HEK293 (cell line): ENCODE measurements at regions not wholly inside any gene's neighbourhood (a gene's known extent, or its start where the extent isn't known, plus 50 kb on each side); places are given as distances from the start of the nearest gene placed in this dataset.

Experiments used
- CTCF ChIA-PET: fragments of 350-600 bp; formaldehyde crosslinking; extraction: SDS; loops from one replicate; lab custom pipeline; 2021; ENCODE audit warnings: antibody characterized with exemption; lab: Yijun Ruan, JAX
- POLR2A ChIA-PET: fragments of 300-600 bp; formaldehyde crosslinking; extraction: SDS; loops from one replicate; lab custom pipeline; 2020; ENCODE audit warnings: antibody characterized with exemption, inconsistent platforms; lab: Yijun Ruan, JAX
- H3K27ac ChIP-seq: fragments of 200-500 bp; sonication (Bioruptor generic); 2 replicates; pipeline ENCODE4 v1.5.1; 2014; ENCODE audit warnings: low read depth, low read length, control low read depth, inconsistent platforms; ENCODE audit errors: extremely low read depth
- H3K36me3 ChIP-seq, 2 experiments: fragments of 200-500 bp in 1 of 2; sonication (Bioruptor generic) in 1 of 2; 1 replicate in 1 of 2; 2 replicates in 1 of 2; pipeline ENCODE4 v1.5.1; 2014 to 2017; ENCODE audit warnings: inconsistent platforms in 2 of 2, low read length in 2 of 2; ENCODE audit not compliant: control insufficient read depth in 2 of 2, insufficient read depth in 1 of 2
- H3K4me1 ChIP-seq: fragments of 200-500 bp; sonication (Bioruptor generic); 2 replicates; pipeline ENCODE4 v1.5.1; 2014; ENCODE audit warnings: mild to moderate bottlenecking, low read length, inconsistent platforms; ENCODE audit not compliant: control insufficient read depth, insufficient read depth
- H3K4me3 ChIP-seq: 2 replicates; pipeline ENCODE4 v1.5.1; 2011; ENCODE audit warnings: low read depth, mild to moderate bottlenecking, control low read depth, low read length, moderate library complexity
- H3K9me3 ChIP-seq: fragments of 200-500 bp; sonication (Bioruptor generic); 2 replicates; pipeline ENCODE4 v1.5.1; 2014; ENCODE audit warnings: low read depth, low read length, inconsistent platforms; ENCODE audit not compliant: control insufficient read depth, insufficient read depth
- EGR2 ChIP-seq: fragments of 450-650 bp; formaldehyde crosslinking; IDR thresholded peaks from 2 replicates; pipeline ENCODE4 v1.5.1; 2016; ENCODE audit warnings: low read depth, missing biosample characterization, missing genetic modification characterization
- FEZF1 ChIP-seq: fragments of 450-650 bp; formaldehyde crosslinking; IDR thresholded peaks from 2 replicates; pipeline ENCODE4 v1.5.1; 2016; ENCODE audit warnings: missing biosample characterization, missing genetic modification characterization
- KLF7 ChIP-seq: fragments of 450-650 bp; formaldehyde crosslinking; IDR thresholded peaks from 2 replicates; pipeline ENCODE4 v1.5.1; 2016; ENCODE audit warnings: missing biosample characterization, missing genetic modification characterization, borderline replicate concordance
- MEIS1 ChIP-seq: sonication (generic); formaldehyde crosslinking; IDR thresholded peaks from 2 replicates; pipeline ENCODE4 v1.8.1; 2022; ENCODE audit warnings: missing genetic modification reagents, mild to moderate bottlenecking, borderline replicate concordance
- OVOL3 ChIP-seq: fragments of 450-650 bp; formaldehyde crosslinking; IDR thresholded peaks from 2 replicates; pipeline ENCODE4 v1.5.1; 2016; ENCODE audit warnings: missing biosample characterization, missing genetic modification characterization
- SALL2 ChIP-seq: fragments of 450-650 bp; formaldehyde crosslinking; IDR thresholded peaks from 2 replicates; pipeline ENCODE4 v1.5.0; 2017; ENCODE audit warnings: missing biosample characterization, mild to moderate bottlenecking, missing genetic modification characterization, borderline replicate concordance
- ZFP69B ChIP-seq: fragments of 450-650 bp; formaldehyde crosslinking; IDR thresholded peaks from 2 replicates; pipeline ENCODE4 v1.5.1; 2016; ENCODE audit warnings: missing biosample characterization, missing genetic modification characterization
- ZNF184 ChIP-seq: fragments of 450-650 bp; IDR thresholded peaks from 2 replicates; pipeline ENCODE4 v1.5.1; 2018; ENCODE audit warnings: missing biosample characterization, mild to moderate bottlenecking, missing genetic modification characterization
- ZNF239 ChIP-seq: fragments of 450-650 bp; formaldehyde crosslinking; IDR thresholded peaks from 2 replicates; pipeline ENCODE4 v1.5.1; 2016; ENCODE audit warnings: missing biosample characterization, missing genetic modification characterization
- ZNF24 ChIP-seq: fragments of 450-650 bp; formaldehyde crosslinking; IDR thresholded peaks from 2 replicates; pipeline ENCODE4 v1.5.1; 2016; ENCODE audit warnings: missing biosample characterization, missing genetic modification characterization
- ZNF292 ChIP-seq: fragments of 450-650 bp; formaldehyde crosslinking; IDR thresholded peaks from 2 replicates; pipeline ENCODE4 v1.5.1; 2016; ENCODE audit warnings: low read depth, missing biosample characterization, missing genetic modification characterization, borderline replicate concordance
- ZNF324 ChIP-seq: fragments of 450-650 bp; formaldehyde crosslinking; IDR thresholded peaks from 2 replicates; pipeline ENCODE4 v1.5.1; 2016; ENCODE audit warnings: missing biosample characterization, missing genetic modification characterization
- ZNF37A ChIP-seq: fragments of 450-650 bp; IDR thresholded peaks from 2 replicates; pipeline ENCODE4 v1.5.1; 2018; ENCODE audit warnings: missing biosample characterization, missing genetic modification characterization
- ZNF501 ChIP-seq: fragments of 450-650 bp; formaldehyde crosslinking; IDR thresholded peaks from 2 replicates; pipeline ENCODE4 v1.5.1; 2016; ENCODE audit warnings: missing biosample characterization, missing genetic modification characterization
- ZNF548 ChIP-seq: fragments of 450-650 bp; formaldehyde crosslinking; IDR thresholded peaks from 2 replicates; pipeline ENCODE4 v1.5.1; 2016; ENCODE audit warnings: missing biosample characterization, missing genetic modification characterization
- ZNF549 ChIP-seq: fragments of 450-650 bp; IDR thresholded peaks from 2 replicates; pipeline ENCODE4 v1.5.1; 2018; ENCODE audit warnings: missing biosample characterization, missing genetic modification characterization, mild to moderate bottlenecking, inconsistent platforms, moderate library complexity
- ZNF624 ChIP-seq: fragments of 450-650 bp; formaldehyde crosslinking; IDR thresholded peaks from 2 replicates; pipeline ENCODE4 v1.5.1; 2017; ENCODE audit warnings: missing biosample characterization, missing genetic modification characterization
- ZNF626 ChIP-seq: fragments of 450-650 bp; sonication (Bioruptor Pico); formaldehyde crosslinking; IDR thresholded peaks from 2 replicates; pipeline ENCODE4 v1.5.1; 2018; ENCODE audit warnings: missing biosample characterization, missing genetic modification characterization, inconsistent platforms
- ZNF660 ChIP-seq: fragments of 450-650 bp; IDR thresholded peaks from 2 replicates; pipeline ENCODE4 v1.5.1; 2018; ENCODE audit warnings: missing biosample characterization, mild to moderate bottlenecking, missing genetic modification characterization
- ZNF777 ChIP-seq: fragments of 450-650 bp; formaldehyde crosslinking; IDR thresholded peaks from 2 replicates; pipeline ENCODE4 v1.5.1; 2017; ENCODE audit warnings: missing biosample characterization, missing genetic modification characterization, borderline replicate concordance
- ZNF785 ChIP-seq: fragments of 450-650 bp; formaldehyde crosslinking; IDR thresholded peaks from 2 replicates; pipeline ENCODE4 v1.5.1; 2016; ENCODE audit warnings: missing biosample characterization, missing genetic modification characterization
- ZNF843 ChIP-seq: fragments of 450-650 bp; formaldehyde crosslinking; IDR thresholded peaks from 2 replicates; pipeline ENCODE4 v1.5.1; 2016; ENCODE audit warnings: missing biosample characterization, missing genetic modification characterization
- TF ChIP-seq, protein P1 (sequence below): fragments of 450-650 bp; formaldehyde crosslinking; IDR thresholded peaks from 2 replicates; pipeline ENCODE4 v1.5.1; 2016; ENCODE audit warnings: missing biosample characterization, missing genetic modification characterization
- TF ChIP-seq, protein P2 (sequence below): fragments of 450-650 bp; formaldehyde crosslinking; IDR thresholded peaks from 2 replicates; pipeline ENCODE4 v1.5.1; 2016; ENCODE audit warnings: missing biosample characterization, missing genetic modification characterization
- TF ChIP-seq, protein P3 (sequence below): fragments of 450-650 bp; IDR thresholded peaks from 2 replicates; pipeline ENCODE4 v1.5.1; 2018; ENCODE audit warnings: missing biosample characterization, missing genetic modification characterization
- TF ChIP-seq, protein P4 (sequence below): fragments of 450-650 bp; formaldehyde crosslinking; IDR thresholded peaks from 2 replicates; pipeline ENCODE4 v1.5.1; 2017; ENCODE audit warnings: missing biosample characterization, missing genetic modification characterization
- TF ChIP-seq, protein P5 (sequence below): fragments of 450-650 bp; formaldehyde crosslinking; IDR thresholded peaks from 2 replicates; pipeline ENCODE4 v1.5.1; 2017; ENCODE audit warnings: missing biosample characterization, mild to moderate bottlenecking, missing genetic modification characterization, moderate library complexity

DNA sequence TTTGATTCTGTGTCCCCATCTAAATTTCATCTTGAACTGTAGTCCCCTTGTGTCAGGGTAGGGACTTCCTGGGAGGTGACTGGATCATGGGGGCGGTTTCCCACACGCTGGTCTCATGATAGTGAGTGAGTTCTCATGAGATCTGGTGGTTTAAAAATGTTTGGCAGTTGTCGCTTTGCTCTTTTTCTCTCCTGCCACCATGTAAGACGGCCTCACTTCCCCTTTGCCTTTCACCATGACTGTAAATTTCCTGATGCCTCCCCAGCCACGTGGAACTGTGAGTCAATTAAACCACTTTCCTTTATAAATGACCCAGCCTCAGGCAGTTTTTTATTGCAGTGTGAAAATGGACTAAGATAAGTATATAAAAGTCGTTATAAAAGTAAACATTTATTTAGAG lies 80.5 kb upstream of the SGK1 start:
- 0 out of 2 replicates have a peak, but pooled peaks have one; percentile 11 for TF ChIP-seq FEZF1 (tag by site-specific recombination)
- TF ChIP-seq EGR2: peak; percentile 38; the same call in 1 of the 2 replicates
- no peak for TF ChIP-seq SALL2
- Histone ChIP-seq H3K27ac (no peak overlapping the region), H3K4me1 (no peaks in the 10 kb centered on the region), H3K4me3 (no peak overlapping the region), H3K9me3 (no peaks in the 10 kb centered on the region), H3K36me3 (no peaks in the 10 kb centered on the region)
- ChIA-PET CTCF (no interaction called here), POLR2A (no interaction called here)

DNA sequence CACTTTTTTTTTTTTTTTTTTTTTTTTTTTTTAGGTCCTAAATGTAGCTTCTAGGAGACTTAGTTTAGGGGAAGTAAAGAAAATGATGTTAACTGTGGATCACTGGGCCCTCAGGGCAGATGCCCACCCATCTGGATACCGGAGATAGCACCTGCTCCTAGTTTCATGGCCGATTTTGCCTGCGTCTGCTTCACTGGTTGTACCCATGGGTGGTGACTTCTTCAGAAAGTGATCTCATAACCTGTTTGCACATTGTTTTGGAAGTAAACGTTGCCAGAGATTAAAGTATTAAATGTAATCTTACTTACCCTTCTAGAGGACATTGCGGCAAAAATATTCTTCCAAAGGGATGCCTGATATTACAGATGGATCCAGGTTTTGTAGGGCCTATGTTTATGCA lies 79.8 kb upstream of the SGK1 start:
- Histone ChIP-seq H3K4me3 (no peak overlapping the region), H3K36me3 (no peaks in the 10 kb centered on the region), H3K27ac (no peak overlapping the region), H3K9me3 (no peaks in the 10 kb centered on the region), H3K4me1 (no peaks in the 10 kb centered on the region)
- ChIA-PET POLR2A (no interaction called here), CTCF (interaction anchor here (1.3 kb wide), 1 partner anchor 219 kb away, joined by 6 read pairs; no protein-coding TSS in a partner anchor)
- TF ChIP-seq OVOL3 (tag by site-specific recombination) (no peak), ZNF843 (no peak), ZFP69B (no peak), ZNF24 (tag by site-specific recombination) (no peak), ZNF548 (no peak), MEIS1 (CRISPR knock-in tag) (no peak), KLF7 (tag by site-specific recombination) (no peak), ZNF624 (no peak), ZNF324 (no peak), ZNF785 (no peak), ZNF501 (tag by site-specific recombination) (no peak), ZNF777 (tag by site-specific recombination) (no peak)
- TF ChIP-seq, protein P1, sequence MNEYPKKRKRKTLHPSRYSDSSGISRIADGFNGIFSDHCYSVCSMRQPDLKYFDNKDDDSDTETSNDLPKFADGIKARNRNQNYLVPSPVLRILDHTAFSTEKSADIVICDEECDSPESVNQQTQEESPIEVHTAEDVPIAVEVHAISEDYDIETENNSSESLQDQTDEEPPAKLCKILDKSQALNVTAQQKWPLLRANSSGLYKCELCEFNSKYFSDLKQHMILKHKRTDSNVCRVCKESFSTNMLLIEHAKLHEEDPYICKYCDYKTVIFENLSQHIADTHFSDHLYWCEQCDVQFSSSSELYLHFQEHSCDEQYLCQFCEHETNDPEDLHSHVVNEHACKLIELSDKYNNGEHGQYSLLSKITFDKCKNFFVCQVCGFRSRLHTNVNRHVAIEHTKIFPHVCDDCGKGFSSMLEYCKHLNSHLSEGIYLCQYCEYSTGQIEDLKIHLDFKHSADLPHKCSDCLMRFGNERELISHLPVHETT: no peak
- TF ChIP-seq, protein P2, sequence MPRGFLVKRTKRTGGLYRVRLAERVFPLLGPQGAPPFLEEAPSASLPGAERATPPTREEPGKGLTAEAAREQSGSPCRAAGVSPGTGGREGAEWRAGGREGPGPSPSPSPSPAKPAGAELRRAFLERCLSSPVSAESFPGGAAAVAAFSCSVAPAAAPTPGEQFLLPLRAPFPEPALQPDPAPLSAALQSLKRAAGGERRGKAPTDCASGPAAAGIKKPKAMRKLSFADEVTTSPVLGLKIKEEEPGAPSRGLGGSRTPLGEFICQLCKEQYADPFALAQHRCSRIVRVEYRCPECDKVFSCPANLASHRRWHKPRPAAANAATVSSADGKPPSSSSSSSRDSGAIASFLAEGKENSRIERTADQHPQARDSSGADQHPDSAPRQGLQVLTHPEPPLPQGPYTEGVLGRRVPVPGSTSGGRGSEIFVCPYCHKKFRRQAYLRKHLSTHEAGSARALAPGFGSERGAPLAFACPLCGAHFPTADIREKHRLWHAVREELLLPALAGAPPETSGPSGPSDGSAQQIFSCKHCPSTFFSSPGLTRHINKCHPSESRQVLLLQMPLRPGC (tag by site-specific recombination): no peak
- TF ChIP-seq, protein P3, sequence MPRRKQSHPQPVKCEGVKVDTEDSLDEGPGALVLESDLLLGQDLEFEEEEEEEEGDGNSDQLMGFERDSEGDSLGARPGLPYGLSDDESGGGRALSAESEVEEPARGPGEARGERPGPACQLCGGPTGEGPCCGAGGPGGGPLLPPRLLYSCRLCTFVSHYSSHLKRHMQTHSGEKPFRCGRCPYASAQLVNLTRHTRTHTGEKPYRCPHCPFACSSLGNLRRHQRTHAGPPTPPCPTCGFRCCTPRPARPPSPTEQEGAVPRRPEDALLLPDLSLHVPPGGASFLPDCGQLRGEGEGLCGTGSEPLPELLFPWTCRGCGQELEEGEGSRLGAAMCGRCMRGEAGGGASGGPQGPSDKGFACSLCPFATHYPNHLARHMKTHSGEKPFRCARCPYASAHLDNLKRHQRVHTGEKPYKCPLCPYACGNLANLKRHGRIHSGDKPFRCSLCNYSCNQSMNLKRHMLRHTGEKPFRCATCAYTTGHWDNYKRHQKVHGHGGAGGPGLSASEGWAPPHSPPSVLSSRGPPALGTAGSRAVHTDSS (tag by site-specific recombination): no peak

DNA sequence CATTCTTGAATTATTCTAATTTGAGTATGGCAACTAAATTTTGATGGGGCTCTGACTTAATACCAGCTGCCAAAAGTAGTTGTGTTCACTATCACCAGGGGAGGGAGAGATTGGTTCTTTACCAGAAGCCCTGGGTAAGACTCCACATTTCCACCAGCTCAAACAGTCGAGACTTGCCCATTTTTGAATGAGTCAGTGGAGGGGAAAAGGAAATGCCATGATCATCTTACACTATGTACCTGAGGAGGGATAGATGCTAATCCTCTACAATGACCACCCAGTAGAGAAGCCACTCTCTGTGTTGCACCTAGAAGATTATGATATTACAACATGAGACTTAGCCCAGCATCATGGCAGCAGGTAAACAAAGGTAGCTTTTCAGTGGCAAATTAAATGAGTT lies 77.0 kb upstream of the SGK1 start:
- Histone ChIP-seq H3K4me3 (no peak overlapping the region), H3K27ac (no peak overlapping the region), H3K9me3 (no peaks in the 10 kb centered on the region), H3K4me1 (no peaks in the 10 kb centered on the region), H3K36me3 (no peaks in the 10 kb centered on the region)
- TF ChIP-seq, protein P4, sequence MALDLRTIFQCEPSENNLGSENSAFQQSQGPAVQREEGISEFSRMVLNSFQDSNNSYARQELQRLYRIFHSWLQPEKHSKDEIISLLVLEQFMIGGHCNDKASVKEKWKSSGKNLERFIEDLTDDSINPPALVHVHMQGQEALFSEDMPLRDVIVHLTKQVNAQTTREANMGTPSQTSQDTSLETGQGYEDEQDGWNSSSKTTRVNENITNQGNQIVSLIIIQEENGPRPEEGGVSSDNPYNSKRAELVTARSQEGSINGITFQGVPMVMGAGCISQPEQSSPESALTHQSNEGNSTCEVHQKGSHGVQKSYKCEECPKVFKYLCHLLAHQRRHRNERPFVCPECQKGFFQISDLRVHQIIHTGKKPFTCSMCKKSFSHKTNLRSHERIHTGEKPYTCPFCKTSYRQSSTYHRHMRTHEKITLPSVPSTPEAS (tag by site-specific recombination): no peak
- TF ChIP-seq ZNF184: no peak
- no peak for TF ChIP-seq ZNF239 (tag by site-specific recombination)
- TF ChIP-seq ZNF626 (tag by site-specific recombination): no peak
- TF ChIP-seq ZNF292: no peak
- TF ChIP-seq ZNF24 (tag by site-specific recombination): no peak
- TF ChIP-seq ZNF660 (tag by site-specific recombination): no peak
- no peak for TF ChIP-seq ZNF37A
- no peak for TF ChIP-seq ZNF624
- no peak for TF ChIP-seq ZNF549
- TF ChIP-seq, protein P5, sequence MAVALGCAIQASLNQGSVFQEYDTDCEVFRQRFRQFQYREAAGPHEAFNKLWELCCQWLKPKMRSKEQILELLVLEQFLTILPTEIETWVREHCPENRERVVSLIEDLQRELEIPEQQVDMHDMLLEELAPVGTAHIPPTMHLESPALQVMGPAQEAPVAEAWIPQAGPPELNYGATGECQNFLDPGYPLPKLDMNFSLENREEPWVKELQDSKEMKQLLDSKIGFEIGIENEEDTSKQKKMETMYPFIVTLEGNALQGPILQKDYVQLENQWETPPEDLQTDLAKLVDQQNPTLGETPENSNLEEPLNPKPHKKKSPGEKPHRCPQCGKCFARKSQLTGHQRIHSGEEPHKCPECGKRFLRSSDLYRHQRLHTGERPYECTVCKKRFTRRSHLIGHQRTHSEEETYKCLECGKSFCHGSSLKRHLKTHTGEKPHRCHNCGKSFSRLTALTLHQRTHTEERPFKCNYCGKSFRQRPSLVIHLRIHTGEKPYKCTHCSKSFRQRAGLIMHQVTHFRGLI: no peak
- ChIA-PET POLR2A (no interaction called here), CTCF (no interaction called here)
